WTC11 (cell line): ENCODE measurements at regions not wholly inside any gene's neighbourhood (a gene's known extent, or its start where the extent isn't known, plus 50 kb on each side); places are given as distances from the start of the nearest gene placed in this dataset.

ENCODE experiments used
- ATAC-seq: fragments of 200-7000 bp; cut with Tn5 transposase; 2 replicates; pipeline ENCODE4 v1.10.0; 2021; ENCODE audit warnings: mild to moderate bottlenecking, moderate library complexity
- CTCF ChIA-PET: fragments of 300-600 bp; sonication (Branson Sonifier 250); formaldehyde crosslinking; loops from one replicate; lab custom pipeline; 2021; ENCODE audit warnings: antibody characterized with exemption; lab: Charles Lee
- POLR2A ChIA-PET: fragments of 350-600 bp; sonication (Branson Sonifier 250); formaldehyde crosslinking; loops from one replicate; lab custom pipeline; 2021; ENCODE audit warnings: antibody characterized with exemption; lab: Charles Lee
- DNase-seq: peaks from one replicate; pipeline ENCODE4 v3.0.0; 2021; ENCODE audit warnings: low spot score
- H3K27ac Mint-ChIP-seq: 2 replicates; pipeline ENCODE4 v1.8.0; 2021; ENCODE audit warnings: mixed read lengths
- H3K27me3 Mint-ChIP-seq: 2 replicates; pipeline ENCODE4 v1.8.0; 2021; ENCODE audit warnings: low read depth, mild to moderate bottlenecking, moderate library complexity, mixed read lengths
- H3K36me3 Mint-ChIP-seq: 2 replicates; pipeline ENCODE4 v1.8.0; 2021; ENCODE audit warnings: mixed read lengths
- H3K4me1 Mint-ChIP-seq: 2 replicates; pipeline ENCODE4 v1.8.0; 2022; ENCODE audit warnings: mixed read lengths
- H3K4me3 Mint-ChIP-seq: 2 replicates; pipeline ENCODE4 v1.8.0; 2021; ENCODE audit warnings: mild to moderate bottlenecking, moderate library complexity, mixed read lengths
- H3K9me3 Mint-ChIP-seq: 2 replicates; pipeline ENCODE4 v1.8.0; 2021; ENCODE audit warnings: mixed read lengths
- AR ChIP-seq: fragments of 250-450 bp; sonication (Bioruptor Pico); IDR thresholded peaks from 2 replicates; pipeline ENCODE4 v1.9.0; 2021; ENCODE audit warnings: mild to moderate bottlenecking
- CREM ChIP-seq: sonication (generic); formaldehyde crosslinking; IDR thresholded peaks from 2 replicates; pipeline ENCODE4 v1.8.1; 2022; ENCODE audit warnings: mild to moderate bottlenecking, missing genetic modification reagents, moderate library complexity
- ELF4 ChIP-seq: sonication (generic); formaldehyde crosslinking; IDR thresholded peaks from 2 replicates; pipeline ENCODE4 v1.8.1; 2022; ENCODE audit warnings: low read depth, mild to moderate bottlenecking, moderate library complexity, missing genetic modification reagents
- ESRRA ChIP-seq: sonication (generic); formaldehyde crosslinking; IDR thresholded peaks from 2 replicates; pipeline ENCODE4 v1.8.1; 2022; ENCODE audit warnings: mild to moderate bottlenecking, missing genetic modification reagents, borderline replicate concordance
- ETV6 ChIP-seq: sonication (generic); formaldehyde crosslinking; IDR thresholded peaks from 2 replicates; pipeline ENCODE4 v1.8.1; 2022; ENCODE audit warnings: mild to moderate bottlenecking, missing genetic modification reagents
- FOXP4 ChIP-seq: sonication (generic); formaldehyde crosslinking; IDR thresholded peaks from 2 replicates; pipeline ENCODE4 v1.8.0; 2022; ENCODE audit warnings: mild to moderate bottlenecking, missing genetic modification reagents
- GABPB1 ChIP-seq: sonication (generic); formaldehyde crosslinking; IDR thresholded peaks from 2 replicates; pipeline ENCODE4 v1.8.1; 2023; ENCODE audit warnings: mild to moderate bottlenecking, missing genetic modification reagents
- IRF2 ChIP-seq: sonication (generic); formaldehyde crosslinking; IDR thresholded peaks from 2 replicates; pipeline ENCODE4 v1.8.0; 2022; ENCODE audit warnings: low read depth, missing genetic modification reagents, borderline replicate concordance
- MYBL2 ChIP-seq: sonication (generic); formaldehyde crosslinking; IDR thresholded peaks from 2 replicates; pipeline ENCODE4 v1.8.1; 2023; ENCODE audit warnings: mild to moderate bottlenecking, moderate library complexity, missing genetic modification reagents
- NFE2L1 ChIP-seq: sonication (generic); formaldehyde crosslinking; IDR thresholded peaks from 2 replicates; pipeline ENCODE4 v1.8.1; 2023; ENCODE audit warnings: missing genetic modification reagents
- RORB ChIP-seq: fragments of 250-450 bp; sonication (Bioruptor Pico); IDR thresholded peaks from 2 replicates; pipeline ENCODE4 v1.9.0; 2021; ENCODE audit warnings: mild to moderate bottlenecking
- SMAD3 ChIP-seq: sonication (generic); formaldehyde crosslinking; IDR thresholded peaks from 2 replicates; pipeline ENCODE4 v1.8.0; 2022; ENCODE audit warnings: missing genetic modification reagents, mild to moderate bottlenecking, borderline replicate concordance
- ZMAT4 ChIP-seq: fragments of 250-450 bp; sonication (Bioruptor Pico); IDR thresholded peaks from 2 replicates; pipeline ENCODE4 v1.9.0; 2021; ENCODE audit warnings: mild to moderate bottlenecking
- ZNF671 ChIP-seq: fragments of 250-450 bp; sonication (Bioruptor Pico); IDR thresholded peaks from 2 replicates; pipeline ENCODE4 v1.8.0; 2021; ENCODE audit warnings: mild to moderate bottlenecking
- ZSCAN18 ChIP-seq: fragments of 250-450 bp; sonication (Bioruptor Pico); IDR thresholded peaks from 2 replicates; pipeline ENCODE4 v2.1.2; 2022; ENCODE audit warnings: mild to moderate bottlenecking, moderate library complexity

GRCh38 chr3:43796041-43796596 lies 105.4 kb downstream of the ABHD5 start:
- ChIA-PET CTCF (no interaction called here), POLR2A (no interaction called here)
- no peak overlapping the region for H3K4me3 Mint-ChIP-seq
- TF ChIP-seq NFE2L1 (CRISPR knock-in tag): no peak
- peaks cover 10% of the 10 kb centered on the region for H3K9me3 Mint-ChIP-seq
- no peaks in the 10 kb centered on the region for H3K27me3 Mint-ChIP-seq
- ATAC-seq (no peak), DNase-seq (no peak)
- 0 out of 2 replicates have a peak, but pooled peaks cover 2% of the 10 kb centered on the region for H3K4me1 Mint-ChIP-seq
- H3K36me3 Mint-ChIP-seq: no peaks in the 10 kb centered on the region
- no peak overlapping the region for H3K27ac Mint-ChIP-seq

GRCh38 chr3:43797794-43798193 lies 107.1 kb downstream of the ABHD5 start:
- DNase-seq: no peak
- Mint-ChIP-seq H3K4me1 (0 out of 2 replicates have a peak, but pooled peaks cover 2% of the 10 kb centered on the region), H3K4me3 (no peak overlapping the region), H3K27ac (no peak overlapping the region), H3K36me3 (no peaks in the 10 kb centered on the region), H3K27me3 (peaks cover 5% of the 10 kb centered on the region; the same call in 1 of the 2 replicates), H3K9me3 (peaks cover 10% of the 10 kb centered on the region)
- POLR2A ChIA-PET: no interaction called here
- CTCF ChIA-PET: no interaction called here
- ATAC-seq: no peak
- TF ChIP-seq SMAD3 (CRISPR knock-in tag) (no peak), FOXP4 (CRISPR knock-in tag) (no peak), MYBL2 (CRISPR knock-in tag) (no peak)

- ATAC-seq (no peak), DNase-seq (no peak)
- Mint-ChIP-seq H3K4me3 (no peak overlapping the region), H3K27ac (no peak overlapping the region), H3K4me1 (no peaks in the 10 kb centered on the region), H3K36me3 (no peaks in the 10 kb centered on the region), H3K27me3 (no peaks in the 10 kb centered on the region; the same call in none of the 2 replicates), H3K9me3 (peaks cover 3% of the 10 kb centered on the region; the same call in 1 of the 2 replicates)
- POLR2A ChIA-PET: no interaction called here
- TF ChIP-seq GABPB1 (CRISPR knock-in tag) (no peak), MYBL2 (CRISPR knock-in tag) (no peak), ELF4 (CRISPR knock-in tag) (no peak), ZNF671 (no peak)
- CTCF ChIA-PET: interaction anchor here (1.0 kb wide), 1 partner anchor 45 kb away, joined by 4 read pairs; no protein-coding TSS in a partner anchor
These were observed 120.1 kb downstream of the ABHD5 start for GRCh38 chr3:43810797-43811196.

- H3K36me3 Mint-ChIP-seq: no peaks in the 10 kb centered on the region
- ATAC-seq (no peak), DNase-seq (no peak)
- no peak overlapping the region for H3K27ac Mint-ChIP-seq
- TF ChIP-seq IRF2 (CRISPR knock-in tag): no peak
- H3K9me3 Mint-ChIP-seq: peaks cover 4% of the 10 kb centered on the region; the same call in 1 of the 2 replicates
- H3K27me3 Mint-ChIP-seq: no peaks in the 10 kb centered on the region; the same call in 1 of the 2 replicates
- H3K4me3 Mint-ChIP-seq: no peak overlapping the region
- ChIA-PET CTCF (no interaction called here), POLR2A (no interaction called here)
- peaks cover 10% of the 10 kb centered on the region for H3K4me1 Mint-ChIP-seq
These were observed 123.7 kb downstream of the ABHD5 start for GRCh38 chr3:43814461-43814860.

GRCh38 chr3:43816372-43816771 lies 125.6 kb downstream of the ABHD5 start:
- no peak for ATAC-seq
- Mint-ChIP-seq H3K9me3 (peaks cover 4% of the 10 kb centered on the region; the same call in 1 of the 2 replicates), H3K4me3 (no peak overlapping the region), H3K27me3 (peaks cover 4% of the 10 kb centered on the region), H3K4me1 (peaks cover 10% of the 10 kb centered on the region), H3K27ac (no peak overlapping the region), H3K36me3 (no peaks in the 10 kb centered on the region)
- TF ChIP-seq RORB (CRISPR knock-in tag): no peak
- TF ChIP-seq CREM (CRISPR knock-in tag): no peak
- TF ChIP-seq ETV6: no peak
- no peak for TF ChIP-seq ZMAT4 (CRISPR knock-in tag)
- TF ChIP-seq ESRRA (CRISPR knock-in tag): no peak
- no peak for TF ChIP-seq SMAD3 (CRISPR knock-in tag)
- no peak for TF ChIP-seq AR (CRISPR knock-in tag)
- TF ChIP-seq ZSCAN18 (CRISPR knock-in tag): no peak
- ChIA-PET POLR2A (no interaction called here), CTCF (interaction anchor here (0.8 to 1.4 kb wide), 2 partner anchors 22 to 39 kb away, joined by 3 read pairs; no protein-coding TSS in a partner anchor)
- DNase-seq: no peak
